ENCODE measurements at regions not wholly inside any gene's neighbourhood (a gene's known extent, or its start where the extent isn't known, plus 50 kb on each side); places are given as distances from the start of the nearest gene placed in this dataset.

- TF ChIP-seq POLR2AphosphoS5 (IDR thresholded peaks at IDR 0.05; ENCODE audit: insufficient read depth in 1 of 2, low read depth in 1 of 2) (no peak), CTCF (IDR thresholded peaks at IDR 0.05) (no peak), POLR2A (IDR thresholded peaks at IDR 0.05) (no peak)
Measured at GRCh38 chr14:58798173-58798572, 160.4 kb downstream of the DACT1 start.

All from vagina (tissue), 2 donors.